Astrocyte (in vitro differentiated cells and primary cell): ENCODE measurements at regions not wholly inside any gene's neighbourhood (a gene's known extent, or its start where the extent isn't known, plus 50 kb on each side); places are given as distances from the start of the nearest gene placed in this dataset.

Experiments used
- EZH2 ChIP-seq: IDR thresholded peaks from 2 replicates; pipeline ENCODE4 v1.6.1; 2012; ENCODE audit warnings: mild to moderate bottlenecking, low read length, inconsistent platforms; ENCODE audit not compliant: insufficient read depth
- TF ChIP-seq, protein P1 (sequence below): IDR thresholded peaks from 2 replicates; pipeline ENCODE4 v1.5.1; 2011; ENCODE audit warnings: low read depth, mild to moderate bottlenecking, inconsistent platforms, low read length, moderate library complexity; ENCODE audit not compliant: insufficient read depth

DNA sequence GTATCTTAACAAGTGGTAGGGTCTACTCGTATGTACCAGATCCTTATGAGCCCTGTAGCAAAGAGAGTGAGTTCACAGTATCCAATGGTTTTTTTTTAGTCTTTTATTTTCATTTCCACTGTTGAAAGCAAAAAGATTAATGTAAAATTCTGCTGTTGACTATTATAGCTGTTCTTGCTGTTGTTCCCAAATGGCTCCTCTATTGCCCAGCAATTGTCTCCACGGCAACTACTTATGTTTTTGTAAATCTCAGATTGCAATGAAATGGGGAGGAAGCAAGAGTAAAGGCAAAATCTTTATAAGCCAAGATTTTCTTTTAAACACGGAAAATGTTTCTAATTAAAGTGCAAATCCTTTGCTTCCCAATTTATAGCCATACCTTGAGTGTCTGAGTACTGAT, 406.1 kb downstream of the EPM2A start:
- TF ChIP-seq, protein P1, sequence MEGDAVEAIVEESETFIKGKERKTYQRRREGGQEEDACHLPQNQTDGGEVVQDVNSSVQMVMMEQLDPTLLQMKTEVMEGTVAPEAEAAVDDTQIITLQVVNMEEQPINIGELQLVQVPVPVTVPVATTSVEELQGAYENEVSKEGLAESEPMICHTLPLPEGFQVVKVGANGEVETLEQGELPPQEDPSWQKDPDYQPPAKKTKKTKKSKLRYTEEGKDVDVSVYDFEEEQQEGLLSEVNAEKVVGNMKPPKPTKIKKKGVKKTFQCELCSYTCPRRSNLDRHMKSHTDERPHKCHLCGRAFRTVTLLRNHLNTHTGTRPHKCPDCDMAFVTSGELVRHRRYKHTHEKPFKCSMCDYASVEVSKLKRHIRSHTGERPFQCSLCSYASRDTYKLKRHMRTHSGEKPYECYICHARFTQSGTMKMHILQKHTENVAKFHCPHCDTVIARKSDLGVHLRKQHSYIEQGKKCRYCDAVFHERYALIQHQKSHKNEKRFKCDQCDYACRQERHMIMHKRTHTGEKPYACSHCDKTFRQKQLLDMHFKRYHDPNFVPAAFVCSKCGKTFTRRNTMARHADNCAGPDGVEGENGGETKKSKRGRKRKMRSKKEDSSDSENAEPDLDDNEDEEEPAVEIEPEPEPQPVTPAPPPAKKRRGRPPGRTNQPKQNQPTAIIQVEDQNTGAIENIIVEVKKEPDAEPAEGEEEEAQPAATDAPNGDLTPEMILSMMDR = no peak
- no peak for TF ChIP-seq EZH2
